ENCODE measurements at regions not wholly inside any gene's neighbourhood (a gene's known extent, or its start where the extent isn't known, plus 50 kb on each side); places are given as distances from the start of the nearest gene placed in this dataset.

GRCh38 chr4:52248820-52249219 is 197.7 kb downstream of the SPATA18 start:
- intact Hi-C loops (cut with DNase I), result no loop called here
- TF ChIP-seq CTCF (IDR thresholded peaks at IDR 0.05) (no peak), POLR2A (IDR thresholded peaks at IDR 0.05) (no peak)
- DNase-seq, result no peak

DNA sequence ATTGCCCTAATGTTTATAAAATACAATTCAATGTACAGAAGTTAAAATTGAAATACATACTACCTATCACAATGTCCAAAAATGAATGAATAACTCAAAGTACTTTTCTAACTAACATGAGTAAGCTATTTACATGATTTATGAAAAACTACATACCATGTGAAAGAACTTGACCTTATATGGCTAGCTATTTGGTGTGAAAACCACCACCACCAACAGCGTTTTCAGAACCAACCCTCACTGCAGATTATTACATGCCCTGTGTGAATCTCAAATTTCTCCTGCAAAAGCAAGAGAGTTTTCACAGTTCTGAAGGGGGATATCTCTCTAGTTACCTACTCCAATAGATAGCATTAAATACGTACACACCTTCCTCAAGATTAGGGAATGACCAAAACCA is 198.5 kb downstream of the SPATA18 start:
- no peaks in the 10 kb centered on the region for H3K36me3 ChIP-seq
- intact Hi-C loops (cut with DNase I), result no loop called here
- TF ChIP-seq POLR2A (IDR thresholded peaks at IDR 0.05) (no peak), CTCF (IDR thresholded peaks at IDR 0.05) (no peak)
- H3K4me3 ChIP-seq, result no peak overlapping the region
- 65 to 78% methylated on average over 2 of the region's 2 CpGs for WGBS, 2 donors
- H3K27ac ChIP-seq, result no peak overlapping the region
- H3K4me1 ChIP-seq, result peaks cover 0 to 12% (median 6%) of the 10 kb centered on the region in 3 donors
- DNase-seq, result no peak
- peaks cover 0 to 5% (median 0%) of the 10 kb centered on the region in 3 donors for H3K9me3 ChIP-seq
- no peaks in the 10 kb centered on the region for H3K27me3 ChIP-seq

More at GRCh38 chr4:52248820-52249219, 197.7 kb downstream of the SPATA18 start:
- H3K9me3 ChIP-seq, result peaks cover 0 to 5% (median 0%) of the 10 kb centered on the region in 3 donors
- H3K27me3 ChIP-seq, result no peaks in the 10 kb centered on the region
- H3K4me1 ChIP-seq, result peaks cover 0 to 14% (median 9%) of the 10 kb centered on the region in 3 donors
- H3K36me3 ChIP-seq, result no peaks in the 10 kb centered on the region
- H3K27ac ChIP-seq, result no peak overlapping the region
- no peak overlapping the region for H3K4me3 ChIP-seq

GRCh38 chr4:52250154-52250553 is 199.1 kb downstream of the SPATA18 start:
- Histone ChIP-seq H3K27me3 (no peaks in the 10 kb centered on the region), H3K36me3 (no peaks in the 10 kb centered on the region), H3K4me1 (peaks cover 0 to 10% (median 4%) of the 10 kb centered on the region in 3 donors), H3K27ac (no peak overlapping the region), H3K4me3 (no peak overlapping the region), H3K9me3 (peaks cover 0 to 5% (median 0%) of the 10 kb centered on the region in 3 donors)
- WGBS, 2 donors, result 24 to 28% methylated on average over 2 of the region's 2 CpGs
- intact Hi-C loops (cut with DNase I), result no loop called here
- TF ChIP-seq POLR2A (IDR thresholded peaks at IDR 0.05) (no peak), CTCF (IDR thresholded peaks at IDR 0.05) (no peak)
- DNase-seq, result no peak

GRCh38 chr4:52251864-52252263 is 200.8 kb downstream of the SPATA18 start:
- WGBS, 2 donors, result 58 to 70% methylated on average over 2 of the region's 2 CpGs
- intact Hi-C loops (cut with DNase I), result no loop called here
- no peaks in the 10 kb centered on the region for H3K36me3 ChIP-seq

GRCh38 chr4:52253025-52253424 is 201.9 kb downstream of the SPATA18 start:
- DNase-seq, result no peak
- intact Hi-C loops (cut with DNase I), result no loop called here
- 65 to 72% methylated on average over 5 of the region's 5 CpGs for WGBS, 2 donors

More at GRCh38 chr4:52251864-52252263, 200.8 kb downstream of the SPATA18 start:
- no peak overlapping the region for H3K27ac ChIP-seq
- H3K4me1 ChIP-seq, result peaks cover 0 to 10% (median 4%) of the 10 kb centered on the region in 3 donors
- TF ChIP-seq CTCF (IDR thresholded peaks at IDR 0.05) (no peak), POLR2A (IDR thresholded peaks at IDR 0.05) (no peak)
- H3K27me3 ChIP-seq, result no peaks in the 10 kb centered on the region
- H3K4me3 ChIP-seq, result no peak overlapping the region
- peaks cover 0 to 5% (median 0%) of the 10 kb centered on the region in 3 donors for H3K9me3 ChIP-seq
- no peak for DNase-seq

More at GRCh38 chr4:52253025-52253424, 201.9 kb downstream of the SPATA18 start:
- no peak for TF ChIP-seq POLR2A (IDR thresholded peaks at IDR 0.05)
- TF ChIP-seq CTCF (IDR thresholded peaks at IDR 0.05), result no peak
- H3K9me3 ChIP-seq, result peaks cover 0 to 5% (median 0%) of the 10 kb centered on the region in 3 donors
- no peak overlapping the region for H3K27ac ChIP-seq
- H3K27me3 ChIP-seq, result no peaks in the 10 kb centered on the region
- no peaks in the 10 kb centered on the region for H3K36me3 ChIP-seq
- H3K4me3 ChIP-seq, result no peak overlapping the region
- peaks cover 0 to 10% (median 4%) of the 10 kb centered on the region in 3 donors for H3K4me1 ChIP-seq

Measured in esophagus squamous epithelium (tissue), 5 donors.